Neuronal stem cell (in vitro differentiated cells): ENCODE measurements at regions not wholly inside any gene's neighbourhood (a gene's known extent, or its start where the extent isn't known, plus 50 kb on each side); places are given as distances from the start of the nearest gene placed in this dataset.

Experiments
- DNase-seq: peaks from one replicate; pipeline ENCODE4 v3.0.0-alpha.2; 2013; ENCODE audit warnings: low spot score
- H2AFZ ChIP-seq: one replicate; pipeline ENCODE4 v1.6.1; 2013; ENCODE audit warnings: mild to moderate bottlenecking, low read length, inconsistent platforms
- H2AK5ac ChIP-seq: 2 replicates; pipeline ENCODE4 v1.6.1; 2013; ENCODE audit warnings: low read depth, mild to moderate bottlenecking, inconsistent platforms, low read length, moderate library complexity, mixed read lengths
- H2BK120ac ChIP-seq: 2 replicates; pipeline ENCODE4 v1.6.1; 2013; ENCODE audit warnings: low read depth, mild to moderate bottlenecking, inconsistent platforms, low read length, moderate library complexity, mixed read lengths
- H2BK12ac ChIP-seq: one replicate; pipeline ENCODE4 v1.6.1; 2013; ENCODE audit warnings: low read length, inconsistent platforms
- H2BK15ac ChIP-seq: 2 replicates; pipeline ENCODE4 v1.6.1; 2013; ENCODE audit warnings: mild to moderate bottlenecking, low read length, inconsistent platforms, mixed read lengths
- H2BK5ac ChIP-seq: one replicate; pipeline ENCODE4 v1.6.1; 2013; ENCODE audit warnings: inconsistent platforms, mild to moderate bottlenecking, low read length, moderate library complexity
- H3K14ac ChIP-seq: one replicate; pipeline ENCODE4 v1.6.1; 2013; ENCODE audit warnings: low read length, inconsistent platforms
- H3K18ac ChIP-seq: 2 replicates; pipeline ENCODE4 v1.6.1; 2013; ENCODE audit warnings: low read length, inconsistent platforms
- H3K23ac ChIP-seq: 2 replicates; pipeline ENCODE4 v1.6.1; 2013; ENCODE audit warnings: low read depth, mild to moderate bottlenecking, mixed read lengths, low read length, inconsistent platforms; ENCODE audit not compliant: poor library complexity
- H3K27ac ChIP-seq: replicated peaks from 3 replicates; pipeline ENCODE4 v1.5.1; 2013; ENCODE audit warnings: low read length, inconsistent platforms
- H3K27me3 ChIP-seq, 3 experiments: 2 replicates each; pipeline ENCODE4 v1.6.1; 2013; ENCODE audit warnings: low read length in 3 of 3, mild to moderate bottlenecking in 2 of 3, inconsistent platforms in 1 of 3, low read depth in 1 of 3, mixed read lengths in 1 of 3, moderate library complexity in 1 of 3; ENCODE audit not compliant: control insufficient read depth in 3 of 3, insufficient read depth in 3 of 3
- H3K36me3 ChIP-seq, 2 donors: replicated peaks in 1 of 2; 2 replicates each; pipeline ENCODE4 v1.6.1; 2013; ENCODE audit warnings: low read length in 2 of 2; ENCODE audit not compliant: control insufficient read depth in 2 of 2, insufficient read depth in 2 of 2
- H3K4ac ChIP-seq: 2 replicates; pipeline ENCODE4 v1.6.1; 2013; ENCODE audit warnings: inconsistent platforms, mild to moderate bottlenecking, low read length, moderate library complexity
- H3K4me1 ChIP-seq, 2 donors: 1 replicate in 1 of 2; 2 replicates in 1 of 2; pipeline ENCODE4 v1.6.1; 2013; ENCODE audit warnings: low read length in 2 of 2, low read depth in 1 of 2; ENCODE audit not compliant: control insufficient read depth in 2 of 2, insufficient read depth in 1 of 2
- H3K4me2 ChIP-seq: one replicate; pipeline ENCODE4 v1.6.1; 2013; ENCODE audit warnings: mild to moderate bottlenecking, low read length, inconsistent platforms; ENCODE audit not compliant: insufficient read depth, poor library complexity, severe bottlenecking
- H3K4me3 ChIP-seq, 2 donors: 2 replicates each; pipeline ENCODE4 v1.5.1; 2013; ENCODE audit warnings: low read length in 2 of 2, mild to moderate bottlenecking in 2 of 2, inconsistent platforms in 1 of 2, moderate library complexity in 1 of 2
- H3K79me1 ChIP-seq: one replicate; pipeline ENCODE4 v1.6.1; 2013; ENCODE audit warnings: low read depth, mild to moderate bottlenecking, inconsistent platforms, low read length, moderate library complexity
- H3K9ac ChIP-seq: one replicate; pipeline ENCODE4 v1.6.1; 2013; ENCODE audit warnings: mild to moderate bottlenecking, low read depth, low read length, inconsistent platforms; ENCODE audit not compliant: poor library complexity
- H3K9me3 ChIP-seq, 2 donors: replicated peaks in 1 of 2; 2 replicates each; pipeline versions ENCODE3 to v1.6.1; 2013; ENCODE audit warnings: low read length in 2 of 2, mild to moderate bottlenecking in 2 of 2, inconsistent platforms in 1 of 2, low read depth in 1 of 2, mixed read lengths in 1 of 2, moderate library complexity in 1 of 2; ENCODE audit not compliant: control insufficient read depth in 2 of 2, insufficient read depth in 1 of 2
- H4K8ac ChIP-seq: one replicate; pipeline ENCODE4 v1.6.1; 2013; ENCODE audit warnings: low read depth, mild to moderate bottlenecking, inconsistent platforms, low read length, moderate library complexity
- H4K91ac ChIP-seq: one replicate; pipeline ENCODE4 v1.6.1; 2013; ENCODE audit warnings: low read length, low read depth, mild to moderate bottlenecking, inconsistent platforms; ENCODE audit not compliant: poor library complexity
- WGBS, 2 donors: extraction: QIAGEN DNeasy Blood & Tissue Kit; methylation state at CpG; one replicate each; pipeline ENCODE4 v1.1.7; 2013; ENCODE audit warnings: missing lambda C conversion rate in 2 of 2, mixed read lengths in 1 of 2; ENCODE audit not compliant: insufficient read length in 2 of 2, insufficient replicate concordance in 1 of 2; ENCODE audit errors: extremely low coverage in 2 of 2; 5-methylcytosine and 5-hydroxymethylcytosine counted together

- no peak for DNase-seq
- no peaks in the 10 kb centered on the region for H3K27me3 ChIP-seq
- H3K4me3 ChIP-seq: no peak overlapping the region
- no peak overlapping the region for H2AFZ ChIP-seq
- H2BK120ac ChIP-seq: no peak overlapping the region
- no peak overlapping the region for H3K9ac ChIP-seq
- H2BK5ac ChIP-seq: no peak overlapping the region
- WGBS, 2 donors: no CpG with 5 or more reads among the region's 3 CpGs
- H2AK5ac ChIP-seq: no peak overlapping the region
- H3K18ac ChIP-seq: no peak overlapping the region
- H3K79me1 ChIP-seq: no peaks in the 10 kb centered on the region
- H3K9me3 ChIP-seq: peaks cover 0 to 3% of the 10 kb centered on the region in 2 donors
- H3K36me3 ChIP-seq: no peaks in the 10 kb centered on the region
- H3K4me2 ChIP-seq: no peak overlapping the region
- H4K8ac ChIP-seq: no peak overlapping the region
- H4K91ac ChIP-seq: no peak overlapping the region
- no peak overlapping the region for H3K4ac ChIP-seq
- H3K4me1 ChIP-seq: peaks cover 0 to 30% of the 10 kb centered on the region in 2 donors
- H3K27ac ChIP-seq: no peak overlapping the region
- H2BK15ac ChIP-seq: no peak overlapping the region
- H3K23ac ChIP-seq: no peak overlapping the region
- H2BK12ac ChIP-seq: no peak overlapping the region
- H3K14ac ChIP-seq: no peak overlapping the region
Observed at GRCh38 chrX:97863261-97863660, 979.6 kb downstream of the RPA4 start.

- no peak overlapping the region for H2BK5ac ChIP-seq
- no peak overlapping the region for H2AK5ac ChIP-seq
- H3K4me1 ChIP-seq: peaks cover 0 to 1% of the 10 kb centered on the region in 2 donors
- H2BK120ac ChIP-seq: no peak overlapping the region
- H3K9ac ChIP-seq: no peak overlapping the region
- no peak for DNase-seq
- no peaks in the 10 kb centered on the region for H3K79me1 ChIP-seq
- H2AFZ ChIP-seq: no peak overlapping the region
- no peak overlapping the region for H2BK15ac ChIP-seq
- H3K27me3 ChIP-seq: no peaks in the 10 kb centered on the region
- no peak overlapping the region for H4K8ac ChIP-seq
- no peak overlapping the region for H3K4me3 ChIP-seq
- H3K14ac ChIP-seq: no peak overlapping the region
- no peak overlapping the region for H3K4ac ChIP-seq
- H4K91ac ChIP-seq: no peak overlapping the region
- no peak overlapping the region for H2BK12ac ChIP-seq
- no peak overlapping the region for H3K4me2 ChIP-seq
- H3K18ac ChIP-seq: no peak overlapping the region
- peaks cover 0 to 9% of the 10 kb centered on the region in 2 donors for H3K9me3 ChIP-seq
- WGBS, 2 donors: no CpG with 5 or more reads among the region's 2 CpGs
- H3K36me3 ChIP-seq: no peaks in the 10 kb centered on the region
- no peak overlapping the region for H3K23ac ChIP-seq
- H3K27ac ChIP-seq: no peak overlapping the region
Observed at GRCh38 chrX:97867266-97867665, 983.6 kb downstream of the RPA4 start.

- Histone ChIP-seq H3K4me1 (no peaks in the 10 kb centered on the region), H3K27me3 (no peaks in the 10 kb centered on the region), H2BK12ac (no peak overlapping the region), H4K91ac (no peak overlapping the region), H3K4ac (no peak overlapping the region), H3K9ac (no peak overlapping the region), H3K4me2 (no peak overlapping the region), H3K23ac (no peak overlapping the region), H3K79me1 (no peaks in the 10 kb centered on the region), H4K8ac (no peak overlapping the region), H2BK120ac (no peak overlapping the region), H3K27ac (no peak overlapping the region), H2AK5ac (no peak overlapping the region), H3K9me3 (no peaks in the 10 kb centered on the region), H2BK5ac (no peak overlapping the region), H3K36me3 (no peaks in the 10 kb centered on the region), H3K4me3 (no peak overlapping the region), H2BK15ac (no peak overlapping the region), H3K14ac (no peak overlapping the region), H3K18ac (no peak overlapping the region), H2AFZ (no peak overlapping the region)
- DNase-seq: no peak
- WGBS, 2 donors: no CpG with 5 or more reads among the region's 2 CpGs
Observed at GRCh38 chrX:97876697-97877407, 993.1 kb downstream of the RPA4 start.

GRCh38 chrX:97882306-97882705 is 998.6 kb downstream of the RPA4 start:
- H3K27ac ChIP-seq: no peak overlapping the region
- H3K18ac ChIP-seq: no peak overlapping the region
- no peaks in the 10 kb centered on the region for H3K9me3 ChIP-seq
- no peak overlapping the region for H2AFZ ChIP-seq
- H3K4me2 ChIP-seq: no peak overlapping the region
- no peak overlapping the region for H2AK5ac ChIP-seq
- H3K14ac ChIP-seq: no peak overlapping the region
- no peak overlapping the region for H3K9ac ChIP-seq
- H4K91ac ChIP-seq: no peak overlapping the region
- no peak for DNase-seq
- no peak overlapping the region for H4K8ac ChIP-seq
- H3K27me3 ChIP-seq: no peaks in the 10 kb centered on the region
- H3K4me3 ChIP-seq: no peak overlapping the region
- H3K4me1 ChIP-seq: no peaks in the 10 kb centered on the region
- H3K4ac ChIP-seq: no peak overlapping the region
- H2BK15ac ChIP-seq: no peak overlapping the region
- H2BK5ac ChIP-seq: no peak overlapping the region
- H3K23ac ChIP-seq: no peak overlapping the region
- H3K79me1 ChIP-seq: no peaks in the 10 kb centered on the region
- WGBS, 2 donors: no CpG with 5 or more reads among the region's 3 CpGs
- no peak overlapping the region for H2BK12ac ChIP-seq
- no peak overlapping the region for H2BK120ac ChIP-seq
- no peaks in the 10 kb centered on the region for H3K36me3 ChIP-seq
